OCI-M2 (cell line): ENCODE measurements at regions not wholly inside any gene's neighbourhood (a gene's known extent, or its start where the extent isn't known, plus 50 kb on each side); places are given as distances from the start of the nearest gene placed in this dataset.

Experiments
- DNase-seq: peaks from one replicate; lab custom pipeline; 2025; ENCODE audit not compliant: unreplicated experiment; lab: John Stamatoyannopoulos, UW

DNA sequence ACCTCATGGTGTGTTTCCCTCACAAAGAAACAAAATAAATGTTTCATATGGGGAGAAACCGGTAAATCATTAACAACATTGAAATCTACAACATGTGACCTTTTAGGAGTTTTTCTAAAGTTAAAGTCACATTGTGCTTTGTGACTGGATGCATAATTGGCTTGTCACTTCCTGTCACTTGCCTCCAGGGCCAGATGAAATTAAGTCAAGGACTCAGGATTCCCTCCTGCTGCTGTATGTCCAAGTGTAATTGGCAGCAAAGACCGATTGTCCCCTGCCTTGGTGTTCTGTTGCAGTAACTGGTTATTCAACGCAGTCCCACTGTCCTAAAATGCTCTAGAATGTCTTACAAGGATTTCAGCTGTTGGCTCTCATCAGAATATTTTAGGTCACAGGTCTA lies 448.2 kb downstream of the LIG4 start:
- no peak for DNase-seq

DNA sequence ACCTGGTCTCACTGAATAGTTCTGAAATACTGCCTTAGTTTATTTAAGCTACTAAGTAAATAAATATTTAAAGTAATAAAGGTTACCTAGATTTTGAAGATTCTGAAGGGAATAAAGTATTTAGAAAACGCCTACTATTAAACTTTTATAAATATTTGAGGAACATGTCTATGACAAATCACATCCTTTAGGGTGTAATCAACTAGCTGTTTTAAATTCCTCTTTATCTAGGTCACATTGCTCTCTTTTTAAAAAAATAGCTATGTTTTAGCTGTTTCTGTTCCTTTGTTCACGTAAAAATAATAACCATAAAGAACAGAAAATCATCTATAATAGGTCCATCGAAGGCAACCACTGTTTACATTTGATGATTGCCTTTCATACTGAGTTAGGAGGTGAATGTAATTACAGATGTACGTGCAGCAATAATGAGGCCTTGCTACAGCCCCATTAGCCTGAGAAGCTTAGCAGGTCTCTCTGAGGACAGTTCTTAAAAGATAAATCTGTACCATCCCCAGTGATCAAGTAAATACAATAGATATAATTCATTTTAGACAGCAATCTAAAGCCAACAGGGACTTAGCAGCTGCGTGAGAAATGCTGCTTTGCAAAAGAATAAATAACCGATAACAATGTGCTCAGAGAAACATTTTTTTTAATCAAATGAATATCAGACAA lies 449.5 kb downstream of the LIG4 start:
- DNase-seq = no peak

DNA sequence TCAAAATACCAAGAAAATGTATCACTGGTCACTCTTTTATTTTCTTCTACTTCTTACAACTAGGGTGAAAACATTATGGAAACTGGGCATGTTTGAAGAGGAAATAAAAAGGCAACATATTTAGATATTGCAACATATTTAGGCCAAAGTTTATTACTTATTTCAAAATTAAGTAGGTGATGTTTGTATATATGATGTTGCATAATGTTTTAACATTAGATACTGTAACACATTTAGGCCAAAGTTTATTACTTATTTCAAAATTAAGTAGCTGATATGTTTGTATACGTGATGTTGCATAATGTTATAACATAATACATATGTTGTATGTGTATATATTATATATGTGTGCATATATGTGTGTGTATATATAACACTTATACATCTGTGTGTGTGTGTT lies 451.3 kb downstream of the LIG4 start:
- no peak for DNase-seq

DNA sequence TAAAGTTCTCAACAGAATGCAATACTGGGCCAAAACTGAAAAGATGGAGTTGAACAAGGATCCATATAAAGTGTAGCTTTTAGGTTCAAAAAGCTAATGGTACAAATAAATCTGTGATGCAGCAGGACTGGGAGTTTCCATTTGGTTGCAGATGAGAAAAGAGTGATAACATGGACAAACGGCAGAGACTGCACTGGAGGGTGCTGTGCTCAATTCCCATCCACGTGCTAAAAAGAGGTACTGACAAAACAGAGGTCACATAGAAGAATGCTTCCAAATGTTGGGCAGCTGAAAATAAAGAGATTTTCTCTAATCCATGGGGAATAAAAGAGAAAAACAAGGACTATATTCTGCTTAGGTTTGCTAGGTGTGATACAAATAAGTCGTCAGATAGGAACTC lies 461.6 kb downstream of the LIG4 start:
- DNase-seq = no peak

DNA sequence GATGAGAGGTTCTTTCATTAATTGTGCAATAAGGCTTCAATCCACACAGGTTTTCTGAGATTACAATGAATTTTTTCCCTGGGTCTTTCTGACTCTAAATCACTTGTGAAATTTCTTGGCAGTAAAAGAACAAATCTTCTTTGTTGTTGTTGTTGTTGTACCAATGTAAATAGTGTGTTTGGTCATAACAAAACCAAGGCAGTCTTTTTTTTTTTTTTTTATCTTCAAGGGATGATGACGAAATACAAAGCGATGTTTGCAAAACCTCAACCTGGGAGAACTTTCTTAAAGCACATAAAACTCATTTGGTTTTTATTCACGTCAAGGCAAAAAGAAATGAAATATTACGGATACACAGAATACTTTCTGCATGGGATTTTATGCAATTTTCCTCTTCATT lies 462.0 kb downstream of the LIG4 start:
- DNase-seq = no peak

DNA sequence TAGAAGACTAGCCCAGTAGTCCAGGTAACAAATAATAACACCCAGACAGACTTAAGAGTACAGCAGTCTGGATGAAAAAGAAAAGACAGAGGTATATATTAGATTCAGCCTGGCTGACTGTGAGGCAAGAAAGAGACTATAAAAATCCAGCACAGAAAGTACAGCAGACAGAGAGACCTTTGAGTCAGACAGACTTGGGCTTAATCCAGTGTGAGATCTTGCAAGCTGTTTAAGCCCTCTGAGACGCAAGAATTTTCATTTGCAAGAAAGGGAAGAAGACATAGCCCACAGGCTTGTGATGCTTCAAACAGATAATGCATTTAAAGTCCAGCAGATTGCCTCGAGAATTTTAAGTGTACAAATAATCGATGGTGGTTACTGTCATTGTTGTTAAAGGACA lies 471.4 kb downstream of the LIG4 start:
- DNase-seq = no peak

DNA sequence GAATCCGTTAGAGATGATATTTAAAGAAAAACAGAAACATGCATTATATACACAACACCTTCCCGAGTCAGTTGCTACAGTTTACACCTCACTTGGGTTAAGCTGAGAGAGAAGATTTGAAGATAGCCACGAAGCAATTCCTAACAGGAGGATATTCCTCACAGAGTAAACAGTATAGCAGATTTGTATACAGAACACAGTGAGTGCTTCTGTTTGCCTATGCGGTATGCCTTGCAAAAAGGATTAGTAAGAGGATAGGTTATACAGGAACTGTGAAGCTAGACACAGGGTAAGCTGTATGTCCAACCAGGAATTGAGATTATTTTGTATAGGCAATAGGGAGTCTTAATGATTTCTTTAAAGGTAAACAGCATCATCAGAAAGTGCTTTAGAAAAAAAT lies 471.8 kb downstream of the LIG4 start:
- DNase-seq = no peak

DNA sequence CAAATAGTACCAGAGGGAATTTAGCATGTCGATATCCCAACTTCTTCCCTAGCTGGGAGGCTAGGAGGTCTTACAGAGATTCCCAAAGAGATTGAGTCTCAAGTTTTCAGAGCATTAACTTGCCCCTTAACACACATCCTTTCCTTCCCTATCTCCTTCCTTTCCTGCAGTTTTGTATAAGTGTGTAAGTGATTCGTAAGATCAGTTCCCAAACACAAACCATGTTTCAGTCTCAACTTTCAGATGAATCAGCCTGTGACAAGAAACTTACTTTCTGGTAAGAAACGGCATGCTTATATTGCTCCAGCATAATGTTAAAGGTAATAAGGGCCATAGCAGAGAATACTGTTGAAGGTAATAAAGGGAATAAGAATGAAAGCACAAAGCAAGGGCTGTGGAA lies 472.2 kb downstream of the LIG4 start:
- no peak for DNase-seq

DNA sequence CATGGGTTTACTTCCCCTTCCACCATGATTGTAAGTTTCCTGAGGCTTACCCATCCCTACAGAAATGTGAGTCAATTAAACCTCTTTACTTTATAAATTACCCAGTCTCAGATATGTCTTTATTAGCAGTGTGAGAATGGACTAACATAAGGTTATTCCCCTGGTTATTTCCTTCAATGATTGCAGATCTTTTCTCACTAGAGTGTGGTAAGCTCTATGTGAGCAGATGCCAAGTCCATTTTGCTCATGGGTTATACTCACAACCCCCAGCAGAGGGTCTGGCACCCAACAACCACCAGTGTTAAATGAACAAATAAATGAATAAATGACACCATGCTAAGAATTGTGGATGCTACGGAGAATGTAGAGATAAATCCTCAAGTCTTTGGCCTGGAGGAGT lies 472.8 kb downstream of the LIG4 start:
- no peak for DNase-seq

DNA sequence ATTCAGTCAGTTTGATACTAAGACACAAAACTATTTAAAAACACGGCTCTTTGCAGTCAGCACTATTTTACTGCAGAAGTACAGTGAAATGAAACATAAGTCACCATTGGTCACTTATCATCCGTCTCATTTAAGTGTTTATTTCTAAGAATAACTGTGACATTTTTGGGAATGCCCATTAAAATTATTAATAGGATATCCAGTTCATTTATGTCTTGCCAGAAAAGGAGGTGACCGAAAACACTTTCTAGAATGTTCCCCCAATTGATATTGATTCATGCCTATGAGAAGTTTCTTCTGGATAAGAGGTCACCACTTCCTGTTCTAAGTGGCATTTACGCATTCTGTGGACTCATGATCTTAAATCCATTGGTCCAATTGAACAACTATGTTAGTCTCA lies 477.3 kb downstream of the LIG4 start:
- no peak for DNase-seq

DNA sequence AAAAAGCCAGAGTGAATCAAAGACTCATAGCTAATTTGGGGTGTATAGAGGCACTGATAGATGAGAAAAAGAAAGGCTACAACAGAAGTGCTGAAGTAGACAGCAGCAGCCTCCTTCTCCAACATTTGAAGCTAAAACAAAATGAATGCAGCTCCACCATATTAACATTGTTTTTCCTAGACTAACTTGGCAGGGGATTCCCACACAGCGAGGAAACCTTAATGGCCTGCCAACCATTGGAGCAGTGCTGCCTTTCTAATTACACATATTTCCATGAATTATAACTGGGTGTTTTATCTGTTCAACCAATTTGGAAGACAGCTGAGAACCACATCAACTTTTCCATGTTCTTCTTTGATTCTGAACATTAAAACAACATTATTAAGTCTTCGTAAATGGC lies 478.6 kb downstream of the LIG4 start:
- no peak for DNase-seq

DNA sequence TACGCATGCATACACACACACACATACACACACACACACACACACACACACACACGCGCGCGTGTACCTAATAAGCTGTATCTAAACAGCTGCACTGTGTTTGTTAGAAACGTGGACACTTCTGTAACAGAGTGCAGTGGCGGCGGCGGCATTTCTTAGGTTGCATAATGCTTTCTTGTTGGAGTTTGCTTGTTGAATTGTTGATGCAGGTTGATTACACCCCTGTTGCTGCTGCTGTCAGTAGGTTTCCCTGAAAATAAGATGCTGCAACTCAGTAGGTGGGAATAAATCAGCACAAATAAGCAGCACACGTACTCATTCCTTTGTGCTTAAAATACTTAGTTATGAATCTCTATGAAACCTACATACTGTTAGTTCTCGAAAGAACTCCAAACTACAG lies 479.2 kb downstream of the LIG4 start:
- no peak for DNase-seq

DNA sequence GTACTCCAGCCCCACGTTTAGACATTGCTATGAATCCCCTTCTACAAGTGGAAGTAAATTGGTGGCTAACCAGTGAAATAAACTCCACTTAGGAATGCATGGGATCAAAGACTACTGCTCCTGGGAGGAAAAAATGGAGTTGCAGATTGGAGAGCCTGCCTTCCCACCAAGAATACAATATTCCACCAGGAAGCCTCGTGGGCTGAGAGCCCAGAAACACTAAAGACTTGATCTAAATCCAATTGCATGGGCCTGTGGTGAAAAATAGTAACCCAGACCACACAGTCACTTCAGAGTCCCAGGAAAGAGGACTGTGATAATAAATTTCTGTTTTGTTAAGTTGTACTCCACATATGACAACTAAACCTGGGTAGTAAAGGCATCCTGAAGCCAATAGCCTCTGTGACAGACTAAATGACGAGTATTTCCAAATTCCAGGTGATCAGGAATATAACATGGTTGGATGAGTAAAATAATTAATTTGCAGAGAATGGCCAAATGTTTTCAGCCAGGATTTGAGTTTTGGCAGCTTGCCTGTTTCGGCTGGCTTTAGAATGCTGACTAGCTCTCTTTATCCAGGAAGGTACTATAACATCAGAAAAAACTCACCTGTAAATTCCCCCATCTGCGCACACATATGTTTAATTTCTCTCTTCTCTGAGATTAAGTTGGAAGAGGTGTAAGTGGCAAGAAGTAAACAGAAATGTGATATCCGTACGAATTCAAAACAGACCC lies 480.3 kb downstream of the LIG4 start:
- DNase-seq = no peak

DNA sequence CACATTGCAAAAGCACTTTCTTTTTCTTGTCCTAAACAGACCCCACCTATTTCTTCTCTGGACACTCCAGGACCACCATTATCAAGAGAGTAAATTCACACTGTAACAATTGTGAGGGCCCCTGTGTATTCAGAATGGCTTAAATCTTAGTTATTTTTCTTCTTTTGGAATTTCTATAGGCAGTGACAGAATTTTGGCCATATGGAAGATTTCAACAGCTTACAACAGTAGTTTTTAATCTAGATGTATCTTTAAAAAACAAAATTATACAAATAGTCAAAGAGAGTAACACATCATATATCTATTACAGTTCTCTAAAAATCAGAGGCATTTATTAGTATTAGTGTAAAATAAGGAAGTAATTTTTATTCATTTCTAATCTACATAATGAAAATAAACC lies 482.1 kb downstream of the LIG4 start:
- DNase-seq = no peak

DNA sequence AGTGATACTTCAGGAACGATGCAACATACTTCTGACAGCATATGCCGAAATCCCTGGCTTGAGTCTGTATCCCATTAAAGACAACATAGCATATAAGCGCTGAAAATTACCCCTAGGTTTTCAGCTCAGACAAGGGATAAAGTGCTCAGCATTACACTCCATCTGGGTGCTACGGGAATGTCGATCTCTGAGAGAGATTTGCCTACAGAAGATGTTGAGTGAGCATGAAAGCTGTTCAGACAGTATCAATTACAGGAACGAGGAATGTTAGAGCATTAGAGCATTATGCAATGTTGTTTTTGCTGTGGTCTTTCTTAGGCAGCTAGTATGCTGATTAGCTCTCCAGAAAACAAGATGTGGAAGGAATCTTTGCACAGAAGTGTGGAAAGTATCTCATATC lies 484.5 kb downstream of the LIG4 start:
- no peak for DNase-seq

DNA sequence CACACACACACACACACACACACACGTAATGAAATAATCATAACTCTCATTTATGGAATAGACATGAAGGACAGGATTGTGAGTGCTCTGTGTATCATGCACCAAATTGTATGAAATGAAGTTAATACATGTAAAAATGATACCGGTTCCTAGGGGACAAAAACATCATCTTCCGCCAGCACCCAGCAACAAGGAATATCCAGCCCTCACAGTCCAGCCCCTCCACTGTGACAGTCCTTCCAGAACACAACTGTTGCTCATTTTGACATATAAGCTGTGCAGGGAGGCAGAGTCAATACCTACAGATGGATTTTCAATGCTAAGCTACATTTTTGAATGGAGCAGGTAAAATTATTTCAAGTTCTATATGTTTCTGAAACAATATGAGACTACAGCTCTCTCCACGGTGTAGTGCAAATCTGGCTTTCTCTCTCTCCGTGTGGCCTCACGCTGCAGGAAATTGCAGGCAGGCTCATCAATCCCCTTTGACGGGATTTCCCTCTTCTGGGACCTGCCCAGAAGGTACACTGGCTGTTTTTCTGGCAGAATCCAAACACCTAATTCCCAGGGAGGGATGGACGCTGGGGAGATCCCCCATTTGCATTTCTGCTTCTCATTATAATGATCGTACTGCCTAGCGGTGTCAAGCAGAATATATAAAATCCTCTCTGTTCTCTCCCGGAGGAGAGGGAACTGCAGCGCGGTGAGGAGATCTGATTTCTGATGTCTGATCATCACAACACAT lies 494.0 kb downstream of the LIG4 start:
- DNase-seq = no peak

DNA sequence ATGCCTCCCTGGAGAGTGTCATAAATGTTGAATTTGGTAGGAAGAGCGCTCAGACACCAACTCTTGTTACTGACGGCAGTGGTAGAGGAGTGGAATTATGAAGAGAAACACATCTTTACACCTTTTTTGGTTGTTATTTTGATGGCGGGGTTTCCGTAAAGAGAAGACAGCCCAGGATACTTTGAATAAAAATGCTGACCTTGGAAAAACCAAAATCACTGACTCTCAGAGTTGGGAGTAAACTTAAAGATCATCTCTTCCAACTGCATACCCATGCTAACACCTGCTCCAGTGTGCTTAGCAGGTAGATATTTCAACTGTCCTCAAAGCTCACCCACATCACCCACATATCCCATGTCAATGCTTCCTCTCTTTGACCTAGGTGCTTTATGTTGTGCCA lies 498.6 kb downstream of the LIG4 start:
- no peak for DNase-seq

DNA sequence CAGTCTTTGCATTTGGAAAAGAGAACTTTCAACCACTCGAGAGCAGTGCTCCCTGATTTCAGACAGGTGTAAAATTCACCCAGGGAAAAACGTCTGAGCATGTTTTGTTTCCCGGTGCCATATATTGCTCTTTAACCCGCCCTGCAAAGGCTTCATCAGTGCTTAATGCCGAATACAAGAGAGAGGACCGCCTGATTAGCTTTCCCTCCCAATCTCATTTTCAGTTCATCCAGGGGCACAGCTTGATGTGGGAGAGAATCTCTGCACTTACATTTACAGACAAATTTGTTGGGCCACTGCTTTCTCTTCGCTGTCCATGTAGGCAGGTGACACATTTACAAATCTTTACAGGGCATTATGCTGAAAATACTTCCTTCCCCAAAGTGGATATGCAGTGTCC lies 499.1 kb downstream of the LIG4 start:
- no peak for DNase-seq

DNA sequence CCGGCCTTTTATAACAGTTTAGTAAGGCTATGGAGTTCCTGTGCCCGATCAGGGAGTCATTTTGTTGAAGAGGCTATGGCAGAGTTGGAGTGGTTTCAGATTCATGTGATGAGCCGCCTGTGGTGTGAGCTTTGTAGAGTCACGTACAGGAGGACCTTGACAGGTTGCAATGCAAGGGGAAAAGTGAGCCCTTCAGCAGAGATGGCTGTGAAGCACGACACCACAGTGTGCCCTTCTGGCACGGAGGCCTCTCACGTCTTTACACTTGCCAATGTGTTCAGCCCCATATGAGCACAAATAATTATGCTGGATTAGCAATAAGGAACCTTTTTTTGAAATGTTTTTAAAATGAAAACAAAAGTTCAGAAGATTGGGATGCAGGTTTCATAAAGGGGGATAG lies 499.8 kb downstream of the LIG4 start:
- no peak for DNase-seq

DNA sequence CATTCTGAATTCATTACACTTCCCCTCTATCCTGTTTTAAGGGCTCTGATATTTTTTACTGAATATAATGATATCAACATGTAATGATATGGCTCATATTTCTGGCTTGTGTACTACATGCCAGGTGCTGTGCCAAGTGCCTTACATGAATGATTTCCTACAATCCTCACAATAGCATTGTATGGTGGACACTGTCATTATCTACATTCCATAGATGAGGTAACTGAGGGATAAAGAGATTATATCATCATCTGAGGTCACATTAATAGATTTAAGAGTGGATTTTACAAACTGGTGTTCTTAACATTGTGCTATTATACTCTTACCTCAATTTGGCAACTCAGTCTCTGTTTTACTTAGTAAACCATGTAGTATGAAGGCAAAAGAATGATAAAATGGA lies 502.0 kb downstream of the LIG4 start:
- DNase-seq = no peak

DNA sequence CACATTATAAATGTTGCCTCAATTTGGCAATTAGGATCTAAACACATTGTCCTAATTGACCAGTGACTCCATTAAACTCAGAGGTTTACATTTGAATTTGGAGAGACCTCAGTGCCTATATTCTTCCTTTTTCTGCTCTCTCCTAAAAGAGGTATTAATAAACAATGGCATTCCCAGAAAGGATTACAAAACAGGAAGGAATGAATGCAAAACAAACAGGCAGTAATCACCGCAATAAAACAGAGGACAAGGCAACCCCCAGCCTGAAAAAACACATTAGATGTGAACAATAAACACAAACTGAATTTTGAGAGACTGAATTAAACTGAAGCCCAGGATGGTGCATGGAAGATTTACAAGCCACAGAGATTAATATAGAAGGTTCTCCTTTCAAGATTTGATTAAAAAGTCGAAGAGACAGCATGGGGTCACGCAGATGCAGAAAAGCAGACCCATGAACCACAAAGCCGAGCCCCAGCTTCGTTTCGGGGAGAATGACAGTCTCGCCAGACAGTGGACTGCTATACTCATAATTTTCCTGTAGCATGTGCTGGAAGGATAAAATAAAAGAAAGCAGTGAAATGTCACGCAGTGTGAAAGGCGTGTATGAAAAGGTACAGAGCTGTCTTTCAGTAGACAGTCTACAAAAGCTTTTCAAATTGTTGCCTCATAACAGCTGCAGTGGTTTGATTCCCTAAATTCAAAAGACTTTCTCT lies 503.0 kb downstream of the LIG4 start:
- DNase-seq = no peak

DNA sequence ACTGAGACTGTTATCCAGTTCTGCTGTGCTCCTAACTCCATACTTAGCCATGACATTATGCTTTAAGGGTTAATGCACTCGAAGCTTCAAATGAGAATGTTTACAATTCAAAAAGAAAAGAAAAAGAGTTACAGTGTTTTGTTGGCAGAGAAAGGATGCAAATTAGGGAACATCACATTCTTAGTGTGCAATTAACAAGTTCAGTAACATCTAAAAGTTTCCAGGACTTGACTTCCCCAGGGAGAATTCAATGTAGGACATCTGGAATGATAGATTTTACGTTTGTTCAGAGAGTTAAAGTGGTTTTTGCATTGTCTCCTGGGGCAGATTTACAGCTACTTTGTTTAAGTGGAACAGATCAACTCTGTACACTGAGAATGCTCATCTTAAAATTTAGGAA lies 525.2 kb downstream of the LIG4 start:
- no peak for DNase-seq
